Left renal pelvis (tissue), 4 donors: ENCODE measurements at regions not wholly inside any gene's neighbourhood (a gene's known extent, or its start where the extent isn't known, plus 50 kb on each side); places are given as distances from the start of the nearest gene placed in this dataset.
"Not testable (repeated sequence)": the region's sequence is repeated elsewhere in the genome, so short reads cannot be mapped to it uniquely, and the experiment has no call there.

ENCODE experiments used
- DNase-seq, 4 donors: peaks; one replicate each; pipeline ENCODE4 v3.0.0-alpha.2; 2013; ENCODE audit warnings: low read depth in 4 of 4, low spot score in 3 of 4

- no peak for DNase-seq
These were observed 1770.0 kb downstream of the PCDH9 start for GRCh38 chr13:65460136-65460535.

GRCh38 chr13:65456150-65456912 is 1773.8 kb downstream of the PCDH9 start:
- no peak for DNase-seq

- DNase-seq: no peak
These were observed 1775.7 kb downstream of the PCDH9 start for GRCh38 chr13:65454403-65454802.

DNA sequence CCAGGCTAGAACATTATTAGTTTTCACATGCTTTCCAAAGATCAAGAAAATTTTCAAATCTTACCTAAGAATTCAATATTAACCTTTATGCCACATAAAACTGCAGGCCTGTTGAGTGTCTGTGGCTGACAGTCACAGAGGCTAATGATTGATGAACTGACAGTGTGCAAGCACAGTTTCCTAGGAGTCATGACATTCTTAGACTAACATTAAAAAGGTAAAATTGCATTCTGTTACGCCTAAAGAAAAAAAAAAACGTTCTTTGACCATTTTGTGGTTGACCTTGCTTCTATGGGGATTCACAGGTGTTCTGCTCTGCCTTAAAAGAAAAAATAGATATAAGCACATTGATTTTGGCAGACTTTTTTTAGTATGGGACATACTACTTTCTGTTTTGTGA is 1776.2 kb downstream of the PCDH9 start:
- no peak for DNase-seq

DNA sequence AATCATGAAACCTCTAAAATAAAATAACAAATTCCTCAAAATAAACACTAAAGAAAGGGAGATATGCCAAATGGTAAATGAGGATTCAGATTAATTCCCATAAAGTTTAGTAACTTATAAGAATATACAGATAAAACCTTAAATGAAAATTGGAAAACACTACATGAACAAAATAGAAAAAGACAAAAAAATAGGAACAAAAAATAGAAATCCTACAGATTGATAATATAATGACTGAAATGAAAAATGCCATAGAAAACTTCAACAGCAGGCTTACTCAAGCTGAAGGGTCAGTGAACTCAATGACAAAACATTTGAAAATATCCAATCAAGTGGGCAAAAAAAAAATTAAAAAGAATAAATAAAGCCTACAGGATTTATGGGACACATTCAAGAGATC is 1784.8 kb downstream of the PCDH9 start:
- no peak for DNase-seq

GRCh38 chr13:65435590-65435989 is 1794.5 kb downstream of the PCDH9 start:
- no peak for DNase-seq

DNA sequence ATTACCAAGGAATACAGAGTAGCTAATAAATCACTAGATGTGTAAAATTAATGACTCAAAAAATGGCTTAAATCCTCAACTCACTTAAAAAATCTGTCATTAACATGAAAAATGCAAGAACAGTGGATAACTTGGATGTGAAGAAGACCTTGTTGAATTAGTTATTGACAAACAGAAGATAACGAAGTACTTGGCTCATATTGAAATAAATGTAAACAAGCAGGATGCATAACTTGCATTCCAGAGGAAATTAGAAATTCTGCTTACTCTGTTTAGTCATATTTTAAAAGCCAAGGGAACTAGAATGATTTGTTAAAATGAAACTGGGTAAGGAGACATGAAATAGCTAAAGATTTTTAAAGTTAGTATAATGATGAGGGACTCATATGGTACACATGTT is 1812.2 kb downstream of the PCDH9 start:
- no peak for DNase-seq

DNA sequence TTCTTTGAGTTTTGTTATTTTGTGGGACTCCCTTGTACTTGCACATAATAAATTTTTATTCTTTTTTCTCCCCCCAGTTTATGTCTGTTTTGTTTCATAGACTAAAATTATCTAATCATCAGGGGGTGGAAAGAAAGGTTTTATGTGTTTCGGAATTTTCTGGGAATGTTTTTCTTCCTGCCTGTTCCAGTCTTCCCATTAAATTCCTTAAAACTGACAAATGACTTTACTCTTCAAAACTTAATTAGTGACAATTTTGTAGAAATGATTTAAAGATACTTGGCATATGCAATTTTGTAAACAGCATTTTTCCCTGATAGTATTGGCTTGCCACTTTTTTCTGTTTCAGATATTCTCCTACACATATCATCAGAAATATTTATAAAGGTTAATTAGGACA is 1813.4 kb downstream of the PCDH9 start:
- no peak for DNase-seq

GRCh38 chr13:65414187-65414586 is 1815.9 kb downstream of the PCDH9 start:
- no peak for DNase-seq

DNA sequence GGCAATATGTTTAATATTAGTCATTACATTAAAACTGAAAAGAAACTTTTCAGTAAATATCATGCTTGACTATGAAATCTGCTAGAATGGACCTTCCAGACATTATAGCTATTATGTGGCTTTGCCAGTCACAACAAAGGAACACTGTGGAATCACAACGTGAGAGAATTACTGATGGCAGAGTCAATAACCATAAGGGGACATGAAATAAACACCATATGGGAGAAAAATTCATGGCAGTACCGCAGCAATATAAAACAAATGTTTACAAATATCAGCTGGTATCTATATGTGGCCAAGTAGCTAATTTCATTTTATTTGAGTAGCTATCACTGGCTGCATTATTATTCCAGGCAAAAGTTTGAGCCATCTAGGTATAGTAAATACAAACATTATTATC is 1818.6 kb downstream of the PCDH9 start:
- DNase-seq: no peak

DNA sequence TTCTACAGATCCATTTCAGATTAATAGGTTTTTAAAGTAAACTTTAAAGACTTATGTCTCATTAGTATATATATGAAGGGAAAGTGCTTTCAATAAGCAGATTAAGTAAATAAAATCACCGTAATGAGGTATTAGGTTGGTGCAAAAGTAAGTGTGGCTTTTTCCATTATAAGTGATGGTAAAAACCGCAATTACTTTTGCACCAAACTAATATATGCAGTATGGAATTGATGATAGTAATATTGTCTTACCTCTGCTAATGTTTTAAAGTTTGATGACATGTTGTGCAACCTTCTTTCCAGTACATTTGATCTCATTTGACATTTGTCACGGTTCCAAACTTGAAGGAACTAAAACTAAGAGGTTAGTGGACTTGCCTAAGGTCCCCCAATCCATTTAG is 1819.3 kb downstream of the PCDH9 start:
- DNase-seq: no peak

GRCh38 chr13:65401315-65401714 is 1828.8 kb downstream of the PCDH9 start:
- no peak for DNase-seq

GRCh38 chr13:65400702-65401101 is 1829.4 kb downstream of the PCDH9 start:
- no peak for DNase-seq

- no peak for DNase-seq
These were observed 1842.3 kb downstream of the PCDH9 start for GRCh38 chr13:65387743-65388347.

DNA sequence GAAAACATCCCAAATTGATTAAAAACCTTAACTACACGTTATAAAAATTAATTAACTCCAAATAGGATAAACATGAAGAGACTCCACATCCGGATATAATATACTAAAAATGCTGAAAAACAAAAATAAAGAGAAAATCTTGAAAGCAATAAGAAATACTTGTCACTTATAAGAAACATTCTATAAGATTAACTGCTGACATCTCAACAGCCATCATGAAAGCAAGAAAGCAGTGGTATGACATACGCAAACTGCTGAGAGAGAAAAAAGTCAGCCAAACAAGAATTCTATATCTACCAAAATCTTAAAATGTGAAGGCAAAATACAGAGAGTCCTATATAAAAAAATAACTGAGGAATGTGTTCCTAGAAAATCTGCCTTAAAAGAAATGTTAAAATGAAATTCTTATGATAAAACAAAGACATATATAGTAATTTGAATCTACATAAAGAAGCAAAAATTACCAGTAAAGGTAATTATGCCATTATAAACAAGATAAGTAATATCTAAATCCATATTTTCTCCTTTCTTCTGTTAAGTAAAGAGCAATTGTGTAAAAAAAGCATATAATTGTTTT is 1851.1 kb downstream of the PCDH9 start:
- no peak for DNase-seq

DNA sequence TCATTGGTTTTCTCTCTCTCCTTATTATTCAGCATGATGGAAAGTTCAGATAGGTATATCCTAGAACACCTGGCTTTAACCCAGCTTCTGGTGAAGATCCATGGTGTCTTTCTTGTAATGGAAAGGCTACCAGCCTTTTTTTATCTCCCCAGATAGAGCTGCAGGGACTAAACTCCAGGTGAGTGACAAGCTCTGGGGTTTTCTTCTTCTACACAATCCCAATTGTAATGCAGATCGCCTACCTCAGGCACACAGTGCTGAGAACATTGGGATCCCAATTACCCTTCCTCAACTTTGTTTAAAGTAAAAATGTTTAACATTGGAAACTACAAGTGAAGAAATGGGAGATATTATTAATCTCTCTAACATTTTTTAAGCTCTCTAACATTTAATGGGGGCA is 1851.7 kb downstream of the PCDH9 start:
- no peak for DNase-seq

DNA sequence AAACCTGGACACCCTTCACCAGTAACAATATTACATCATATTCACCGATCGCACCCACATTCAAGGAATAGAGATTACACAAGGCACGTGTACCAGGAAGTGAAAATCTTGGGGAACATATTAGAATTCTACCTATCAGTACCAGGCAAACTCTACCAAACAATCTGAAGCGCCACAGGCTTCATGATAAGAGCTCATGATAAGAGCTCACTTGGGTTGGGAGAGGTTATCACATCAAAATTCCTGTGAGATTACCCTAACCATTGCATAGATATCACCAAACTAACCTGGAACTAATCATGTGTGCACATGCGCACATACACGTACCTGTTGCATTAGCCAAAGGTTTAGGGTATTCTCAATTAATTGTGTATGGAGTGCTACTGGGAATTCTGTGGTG is 1861.3 kb downstream of the PCDH9 start:
- DNase-seq: no peak

DNA sequence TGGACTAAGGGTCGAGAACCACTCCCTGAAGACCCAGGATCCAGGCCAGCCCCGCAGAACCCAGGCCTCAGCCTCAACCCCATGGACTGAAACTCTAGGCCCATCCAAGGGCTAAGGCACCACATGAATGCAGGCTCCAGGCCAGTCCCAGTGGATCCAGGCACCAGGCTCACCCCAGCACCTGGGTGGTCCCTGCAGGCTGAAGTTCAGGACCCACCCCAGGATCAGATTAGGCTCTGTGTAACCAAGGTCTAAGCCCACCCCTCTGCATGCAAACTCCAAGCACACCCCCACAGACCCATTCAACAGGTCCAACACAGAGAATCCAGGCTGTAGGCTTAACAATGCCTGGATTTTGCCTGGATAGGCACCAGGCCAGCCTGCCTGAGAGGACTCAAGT is 1876.2 kb downstream of the PCDH9 start:
- DNase-seq: no peak

DNA sequence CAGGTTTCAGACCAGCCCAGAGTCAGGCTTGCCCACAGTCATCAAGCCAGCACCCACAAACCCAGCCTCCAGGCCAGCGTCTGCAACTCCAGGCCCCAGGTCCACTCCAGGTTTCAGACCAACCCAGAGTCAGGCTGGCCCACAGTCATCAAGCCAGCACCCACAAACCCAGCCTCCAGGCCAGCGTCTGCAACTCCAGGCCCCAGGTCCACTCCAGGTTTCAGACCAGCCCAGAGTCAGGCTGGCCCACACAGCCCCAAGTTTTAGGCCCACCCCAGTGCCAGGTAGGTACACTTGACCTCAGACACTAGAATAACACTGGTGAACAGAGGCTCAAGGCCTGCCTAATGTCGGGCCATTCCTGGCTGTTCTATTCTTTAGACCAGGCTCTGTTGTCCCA is 1877.0 kb downstream of the PCDH9 start:
- not testable (repeated sequence) for DNase-seq

DNA sequence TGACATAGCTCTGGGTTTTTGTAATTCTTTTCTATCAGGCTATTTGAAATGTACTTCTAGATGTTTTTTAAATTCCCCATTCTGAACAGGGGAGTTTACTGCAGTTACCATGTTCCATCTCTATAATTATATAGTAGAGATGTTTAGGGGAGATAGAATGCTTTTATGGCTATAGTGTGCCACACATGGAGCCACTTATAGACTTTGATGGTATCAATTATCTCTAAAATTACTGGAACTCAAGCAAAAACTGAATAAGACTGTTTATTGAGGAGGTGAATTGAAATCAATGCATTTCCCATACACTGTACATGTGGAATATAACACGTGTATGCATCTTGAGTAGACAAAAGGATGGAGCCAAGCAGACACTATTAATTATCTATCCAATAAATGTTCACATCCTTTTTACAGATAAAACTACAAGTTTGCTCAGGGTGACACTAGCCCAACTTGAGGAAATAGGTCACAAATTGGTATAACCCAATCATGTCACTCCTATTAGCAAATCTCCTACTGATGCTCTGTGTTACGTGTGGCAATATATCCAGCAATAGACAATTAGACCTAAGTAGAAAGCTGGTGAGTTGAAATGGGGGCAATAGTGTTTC is 1882.6 kb downstream of the PCDH9 start:
- DNase-seq: no peak

- DNase-seq: no peak
These were observed 1886.1 kb downstream of the PCDH9 start for GRCh38 chr13:65343898-65344663.
